Right atrium auricular region (tissue), 2 donors: ENCODE measurements at regions not wholly inside any gene's neighbourhood (a gene's known extent, or its start where the extent isn't known, plus 50 kb on each side); places are given as distances from the start of the nearest gene placed in this dataset.

Experiments
- DNase-seq: peaks from one replicate; pipeline ENCODE4 v3.0.0-alpha.2; 2019; ENCODE audit warnings: low spot score
- H3K27ac ChIP-seq, 2 donors: fragments of 200-600 bp; sonication (generic); 1 replicate in 1 of 2; 2 replicates in 1 of 2; pipeline ENCODE4 v1.5.1; 2016 to 2019
- H3K27me3 ChIP-seq, 2 donors: fragments of 200-600 bp; sonication (generic); one replicate each; pipeline versions ENCODE4 v1.5.1 to v1.6.0; 2017 to 2019
- H3K36me3 ChIP-seq: fragments of 200-600 bp; sonication (generic); one replicate; pipeline ENCODE4 v1.5.1; 2016
- H3K4me1 ChIP-seq, 2 donors: fragments of 200-600 bp; sonication (generic); one replicate each; pipeline versions ENCODE4 v1.5.1 to v1.6.0; 2017 to 2019
- H3K4me3 ChIP-seq, 2 donors: fragments of 200-600 bp; sonication (generic); 1 replicate in 1 of 2; 2 replicates in 1 of 2; pipeline ENCODE4 v1.5.1; 2017 to 2019; ENCODE audit warnings: mild to moderate bottlenecking in 1 of 2, moderate library complexity in 1 of 2
- H3K9me3 ChIP-seq, 2 donors: fragments of 200-600 bp; sonication (generic); one replicate each; pipeline ENCODE4 v1.5.1; 2019
- TF ChIP-seq, protein P1 (sequence below), 2 donors: fragments of 200-600 bp; sonication (generic); IDR thresholded peaks; one replicate each; pipeline ENCODE4 v1.5.1; 2019; ENCODE audit warnings: antibody characterized with exemption in 2 of 2

DNA sequence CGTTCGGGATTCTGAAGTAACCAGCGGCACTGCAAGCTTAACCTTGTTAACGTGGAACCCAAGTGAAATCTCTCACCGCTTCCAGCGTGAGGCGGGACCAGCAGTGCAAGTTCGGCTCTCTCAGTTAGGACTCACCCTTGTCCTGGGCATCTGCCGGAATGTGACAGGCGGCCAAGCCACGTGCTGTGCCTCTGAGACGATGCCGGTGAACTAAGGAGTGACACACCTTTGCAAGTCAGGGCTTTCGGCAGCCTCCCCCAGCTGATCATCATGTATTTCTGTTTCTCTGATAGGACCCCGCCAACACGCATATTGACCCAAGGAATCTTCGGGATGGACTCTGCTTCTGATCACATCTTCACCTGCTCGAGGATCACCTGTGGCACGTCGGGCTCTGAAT is 415.0 kb upstream of the IRX1 start:
- no peak for DNase-seq
- no peaks in the 10 kb centered on the region for H3K36me3 ChIP-seq
- H3K4me1 ChIP-seq = no peaks in the 10 kb centered on the region
- H3K27ac ChIP-seq = no peak overlapping the region
- H3K4me3 ChIP-seq = no peak overlapping the region
- TF ChIP-seq, protein P1, sequence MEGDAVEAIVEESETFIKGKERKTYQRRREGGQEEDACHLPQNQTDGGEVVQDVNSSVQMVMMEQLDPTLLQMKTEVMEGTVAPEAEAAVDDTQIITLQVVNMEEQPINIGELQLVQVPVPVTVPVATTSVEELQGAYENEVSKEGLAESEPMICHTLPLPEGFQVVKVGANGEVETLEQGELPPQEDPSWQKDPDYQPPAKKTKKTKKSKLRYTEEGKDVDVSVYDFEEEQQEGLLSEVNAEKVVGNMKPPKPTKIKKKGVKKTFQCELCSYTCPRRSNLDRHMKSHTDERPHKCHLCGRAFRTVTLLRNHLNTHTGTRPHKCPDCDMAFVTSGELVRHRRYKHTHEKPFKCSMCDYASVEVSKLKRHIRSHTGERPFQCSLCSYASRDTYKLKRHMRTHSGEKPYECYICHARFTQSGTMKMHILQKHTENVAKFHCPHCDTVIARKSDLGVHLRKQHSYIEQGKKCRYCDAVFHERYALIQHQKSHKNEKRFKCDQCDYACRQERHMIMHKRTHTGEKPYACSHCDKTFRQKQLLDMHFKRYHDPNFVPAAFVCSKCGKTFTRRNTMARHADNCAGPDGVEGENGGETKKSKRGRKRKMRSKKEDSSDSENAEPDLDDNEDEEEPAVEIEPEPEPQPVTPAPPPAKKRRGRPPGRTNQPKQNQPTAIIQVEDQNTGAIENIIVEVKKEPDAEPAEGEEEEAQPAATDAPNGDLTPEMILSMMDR (IDR thresholded peaks at IDR 0.05) = no peak
- H3K27me3 ChIP-seq = no peaks in the 10 kb centered on the region
- no peaks in the 10 kb centered on the region for H3K9me3 ChIP-seq

DNA sequence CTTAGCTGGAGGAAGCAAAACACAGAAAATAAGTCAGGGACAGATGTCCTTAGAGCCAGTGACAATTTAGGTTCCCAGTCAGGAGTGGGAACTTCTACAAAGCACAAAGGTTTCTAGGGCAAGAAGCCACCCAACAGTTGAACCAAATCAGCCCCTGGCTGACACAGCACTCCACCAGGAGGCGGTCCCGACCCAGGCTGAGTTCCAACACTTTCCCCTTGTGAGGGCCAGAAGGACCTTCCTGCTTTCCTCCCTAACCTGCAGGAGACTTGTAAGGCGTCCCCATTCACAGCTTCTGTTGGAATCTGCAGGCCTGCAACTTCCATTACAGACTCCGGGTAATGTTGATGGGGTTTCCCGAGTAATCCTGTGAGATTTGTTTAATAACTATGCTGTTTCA is 416.4 kb upstream of the IRX1 start:
- H3K4me3 ChIP-seq = no peak overlapping the region

DNA sequence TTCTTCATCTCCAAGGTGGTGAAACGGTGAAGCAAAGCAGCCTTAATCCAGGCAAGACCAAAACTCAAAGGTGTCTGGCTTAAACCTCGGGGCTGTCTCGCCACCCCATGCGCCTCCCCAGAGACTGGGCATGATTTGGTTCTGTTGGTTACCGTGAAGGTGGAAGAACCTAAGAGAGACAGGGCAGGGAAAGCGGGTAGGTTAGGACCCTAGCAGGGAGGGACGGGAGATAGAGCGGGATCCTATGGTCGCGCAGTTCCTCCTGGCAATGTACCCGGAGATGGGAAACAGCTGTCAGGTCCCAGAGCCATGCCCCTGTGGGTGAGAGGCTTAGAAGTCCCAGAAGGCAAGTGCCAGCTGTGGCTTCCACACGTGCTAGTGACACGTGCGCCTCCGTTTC is 418.3 kb upstream of the IRX1 start:
- no peak overlapping the region for H3K4me3 ChIP-seq
- no peak overlapping the region for H3K27ac ChIP-seq
- H3K36me3 ChIP-seq = no peaks in the 10 kb centered on the region
- H3K27me3 ChIP-seq = no peaks in the 10 kb centered on the region
- H3K9me3 ChIP-seq = no peaks in the 10 kb centered on the region
- H3K4me1 ChIP-seq = no peaks in the 10 kb centered on the region
- TF ChIP-seq, protein P1 (IDR thresholded peaks at IDR 0.05) = no peak
- no peak for DNase-seq

More for the DNA sequence above, 416.4 kb upstream of the IRX1 start:
- Histone ChIP-seq H3K27ac (no peak overlapping the region), H3K36me3 (no peaks in the 10 kb centered on the region), H3K27me3 (no peaks in the 10 kb centered on the region), H3K9me3 (no peaks in the 10 kb centered on the region), H3K4me1 (no peaks in the 10 kb centered on the region)
- DNase-seq = no peak
- TF ChIP-seq, protein P1 (IDR thresholded peaks at IDR 0.05) = no peak

DNA sequence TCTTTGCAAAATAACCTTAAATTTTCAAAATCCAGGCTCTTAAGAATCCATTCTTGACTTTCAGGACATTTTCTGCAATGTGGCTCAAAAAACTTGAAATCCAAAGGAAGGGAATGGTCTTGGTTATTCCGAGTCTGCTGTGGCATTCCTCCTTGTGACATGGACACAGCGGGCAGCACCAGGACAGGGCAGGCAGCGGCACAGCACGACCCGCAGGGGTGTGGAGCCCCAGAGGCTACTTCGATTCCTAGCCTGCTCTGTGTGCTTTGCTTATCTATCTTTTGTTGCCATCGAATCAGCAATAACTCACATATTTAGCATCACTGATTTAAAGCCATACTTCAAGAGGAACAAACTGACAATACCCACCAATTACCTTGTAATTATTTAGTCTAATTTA is 420.2 kb upstream of the IRX1 start:
- H3K4me3 ChIP-seq = no peak overlapping the region
- H3K36me3 ChIP-seq = no peaks in the 10 kb centered on the region
- TF ChIP-seq, protein P1 (IDR thresholded peaks at IDR 0.05) = no peak
- no peak for DNase-seq
- no peaks in the 10 kb centered on the region for H3K4me1 ChIP-seq
- peaks cover 0 to 3% of the 10 kb centered on the region in 2 donors for H3K9me3 ChIP-seq
- H3K27me3 ChIP-seq = no peaks in the 10 kb centered on the region
- no peak overlapping the region for H3K27ac ChIP-seq

DNA sequence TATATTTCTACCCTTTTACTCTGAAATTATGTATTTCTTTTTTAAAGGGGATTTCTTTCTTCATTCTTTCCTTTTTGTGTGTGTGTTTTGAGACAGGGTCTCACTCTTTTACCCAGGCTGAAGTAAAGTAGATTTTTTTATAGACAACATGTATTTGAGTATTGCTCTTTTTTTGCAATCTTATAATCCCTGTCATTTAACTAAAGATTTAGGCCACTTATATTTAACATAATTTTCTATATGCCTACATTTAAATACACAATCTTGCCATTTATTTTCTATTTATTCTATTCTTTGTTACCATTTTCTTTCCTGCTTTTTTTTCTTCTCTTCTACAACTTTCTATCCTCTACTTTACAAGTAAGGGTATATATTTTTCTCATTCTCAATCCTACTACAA is 416.0 kb upstream of the IRX2 start:
- DNase-seq = no peak
- TF ChIP-seq, protein P1 (IDR thresholded peaks at IDR 0.05) = no peak

DNA sequence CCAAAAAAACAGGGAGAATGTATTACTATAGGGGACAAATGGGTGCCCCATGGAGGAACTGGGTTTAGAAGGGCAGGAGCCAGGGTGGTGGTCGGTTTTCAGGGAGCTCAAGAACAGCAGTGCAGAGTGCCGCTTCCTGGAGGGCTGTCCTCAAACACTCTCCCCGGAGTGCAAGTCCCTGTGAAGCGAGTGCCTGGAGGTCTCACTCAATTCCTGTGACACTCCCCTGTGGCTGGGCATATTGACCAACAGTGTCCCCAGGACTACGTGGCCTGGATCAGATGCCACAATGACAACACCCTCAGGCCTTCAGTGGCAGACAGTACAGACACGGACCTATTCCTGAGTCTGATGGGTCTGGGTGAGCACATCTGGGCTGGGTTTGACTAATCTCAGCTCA is 412.1 kb upstream of the IRX2 start:
- Histone ChIP-seq H3K27me3 (no peaks in the 10 kb centered on the region), H3K27ac (no peak overlapping the region), H3K36me3 (no peaks in the 10 kb centered on the region), H3K4me3 (no peak overlapping the region), H3K9me3 (peaks cover 0 to 19% of the 10 kb centered on the region in 2 donors), H3K4me1 (no peaks in the 10 kb centered on the region)
- DNase-seq = no peak
- TF ChIP-seq, protein P1 (IDR thresholded peaks at IDR 0.05) = no peak

More for the DNA sequence above, 416.0 kb upstream of the IRX2 start:
- Histone ChIP-seq H3K4me1 (no peaks in the 10 kb centered on the region), H3K4me3 (no peak overlapping the region), H3K9me3 (peaks cover 0 to 26% of the 10 kb centered on the region in 2 donors), H3K27ac (no peak overlapping the region), H3K36me3 (no peaks in the 10 kb centered on the region), H3K27me3 (no peaks in the 10 kb centered on the region)
